HG03159 (cell line): ENCODE measurements at regions not wholly inside any gene's neighbourhood (a gene's known extent, or its start where the extent isn't known, plus 50 kb on each side); places are given as distances from the start of the nearest gene placed in this dataset.

ENCODE experiments used
- ATAC-seq: cut with Tn5 transposase; IDR thresholded peaks from one replicate; pipeline ENCODE4 v1.9.1; 2021; ENCODE audit warnings: mild to moderate bottlenecking, moderate library complexity; ENCODE audit not compliant: unreplicated experiment

- no peak for ATAC-seq
These were observed 205.1 kb upstream of the BMPER start for GRCh38 chr7:33700001-33700899.

GRCh38 chr7:33701189-33701740 lies 204.1 kb upstream of the BMPER start:
- ATAC-seq, result no peak

- ATAC-seq, result no peak
These were observed 203.4 kb upstream of the BMPER start for GRCh38 chr7:33701927-33702326.

GRCh38 chr7:33702514-33703054 lies 202.8 kb upstream of the BMPER start:
- no peak for ATAC-seq

- ATAC-seq, result no peak
These were observed 200.0 kb upstream of the BMPER start for GRCh38 chr7:33705333-33705833.

- ATAC-seq, result no peak
These were observed 199.2 kb upstream of the BMPER start for GRCh38 chr7:33706186-33706585.

GRCh38 chr7:33706771-33707200 lies 198.6 kb upstream of the BMPER start:
- no peak for ATAC-seq

GRCh38 chr7:33707427-33707826 lies 197.9 kb upstream of the BMPER start:
- ATAC-seq, result no peak

GRCh38 chr7:33710608-33711007 lies 194.7 kb upstream of the BMPER start:
- ATAC-seq, result no peak

- no peak for ATAC-seq
These were observed 193.9 kb upstream of the BMPER start for GRCh38 chr7:33711231-33712019.

GRCh38 chr7:33712020-33712414 lies 193.3 kb upstream of the BMPER start:
- no peak for ATAC-seq

GRCh38 chr7:33714208-33714607 lies 191.1 kb upstream of the BMPER start:
- ATAC-seq, result no peak

GRCh38 chr7:33716581-33717477 lies 188.5 kb upstream of the BMPER start:
- no peak for ATAC-seq

- ATAC-seq, result no peak
These were observed 186.2 kb upstream of the BMPER start for GRCh38 chr7:33719059-33719581.

- ATAC-seq, result no peak
These were observed 185.2 kb upstream of the BMPER start for GRCh38 chr7:33720139-33720538.

GRCh38 chr7:33720870-33721269 lies 184.5 kb upstream of the BMPER start:
- no peak for ATAC-seq

GRCh38 chr7:33721895-33722294 lies 183.4 kb upstream of the BMPER start:
- no peak for ATAC-seq

GRCh38 chr7:33722383-33723101 lies 182.8 kb upstream of the BMPER start:
- no peak for ATAC-seq

- no peak for ATAC-seq
These were observed 181.1 kb upstream of the BMPER start for GRCh38 chr7:33724201-33724600.
